GM19240 (cell line): ENCODE measurements at regions not wholly inside any gene's neighbourhood (a gene's known extent, or its start where the extent isn't known, plus 50 kb on each side); places are given as distances from the start of the nearest gene placed in this dataset.
"Not testable (repeated sequence)": the region's sequence is repeated elsewhere in the genome, so short reads cannot be mapped to it uniquely, and the experiment has no call there.

Experiments used
- DNase-seq: peaks from one replicate; pipeline ENCODE4 v3.0.0; 2011; ENCODE audit warnings: low spot score; ENCODE audit not compliant: insufficient read length

- DNase-seq: no peak
These were observed 151.2 kb downstream of the MATN1 start for GRCh38 chr1:30572192-30572591.

- no peak for DNase-seq
These were observed 152.0 kb downstream of the MATN1 start for GRCh38 chr1:30571380-30571779.

- no peak for DNase-seq
These were observed 154.0 kb downstream of the MATN1 start for GRCh38 chr1:30569384-30569783.

- no peak for DNase-seq
These were observed 160.8 kb downstream of the MATN1 start for GRCh38 chr1:30562559-30562958.

GRCh38 chr1:30551603-30552002, 171.8 kb downstream of the MATN1 start:
- no peak for DNase-seq

GRCh38 chr1:30550365-30551220, 172.8 kb downstream of the MATN1 start:
- DNase-seq: no peak

- DNase-seq: not testable (repeated sequence)
These were observed 173.5 kb downstream of the MATN1 start for GRCh38 chr1:30549872-30550271.

GRCh38 chr1:30548294-30548693, 175.1 kb downstream of the MATN1 start:
- no peak for DNase-seq

- DNase-seq: not testable (repeated sequence)
These were observed 176.1 kb downstream of the MATN1 start for GRCh38 chr1:30547326-30547725.

GRCh38 chr1:30545365-30545764, 178.0 kb downstream of the MATN1 start:
- no peak for DNase-seq

- no peak for DNase-seq
These were observed 181.5 kb downstream of the MATN1 start for GRCh38 chr1:30541721-30542485.

GRCh38 chr1:30540611-30541192, 182.7 kb downstream of the MATN1 start:
- no peak for DNase-seq

GRCh38 chr1:30539884-30540283, 183.5 kb downstream of the MATN1 start:
- DNase-seq: no peak

- no peak for DNase-seq
These were observed 184.2 kb downstream of the MATN1 start for GRCh38 chr1:30538993-30539867.

- DNase-seq: no peak
These were observed 185.0 kb downstream of the MATN1 start for GRCh38 chr1:30538226-30538992.

- no peak for DNase-seq
These were observed 186.1 kb downstream of the MATN1 start for GRCh38 chr1:30537279-30537678.

GRCh38 chr1:30536530-30536929, 186.9 kb downstream of the MATN1 start:
- no peak for DNase-seq

GRCh38 chr1:30535595-30536325, 187.6 kb downstream of the MATN1 start:
- DNase-seq: no peak

GRCh38 chr1:30534551-30534940, 188.8 kb downstream of the MATN1 start:
- no peak for DNase-seq
